ENCODE measurements at regions not wholly inside any gene's neighbourhood (a gene's known extent, or its start where the extent isn't known, plus 50 kb on each side); places are given as distances from the start of the nearest gene placed in this dataset.

- DNase-seq (no peak), ATAC-seq (no peak)
- Mint-ChIP-seq H3K4me1 (no peaks in the 10 kb centered on the region), H3K27ac (no peak overlapping the region), H3K36me3 (no peaks in the 10 kb centered on the region), H3K4me3 (no peak overlapping the region), H3K27me3 (peaks cover 0 to 3% (median 1%) of the 10 kb centered on the region in 5 donors), H3K9me3 (peaks cover 0 to 4% (median 0%) of the 10 kb centered on the region in 9 donors)
- POLR2A ChIA-PET: no interaction called here
Measured at GRCh38 chr11:30811226-30811755, 225.1 kb upstream of the MPPED2 start.

- DNase-seq (no peak), ATAC-seq (no peak)
- Mint-ChIP-seq H3K9me3 (peaks cover 0 to 4% (median 0%) of the 10 kb centered on the region in 9 donors), H3K27ac (no peak overlapping the region), H3K4me3 (no peak overlapping the region), H3K4me1 (no peaks in the 10 kb centered on the region), H3K27me3 (peaks cover 0 to 1% (median 1%) of the 10 kb centered on the region in 5 donors), H3K36me3 (no peaks in the 10 kb centered on the region)
- POLR2A ChIA-PET: no interaction called here
Measured at GRCh38 chr11:30810116-30810515, 224.0 kb upstream of the MPPED2 start.

- POLR2A ChIA-PET: no interaction called here
Measured at GRCh38 chr11:30801357-30801756, 215.2 kb upstream of the MPPED2 start.

GRCh38 chr11:30800904-30801303 lies 214.8 kb upstream of the MPPED2 start:
- Mint-ChIP-seq H3K27me3 (peaks cover 4 to 11% (median 5%) of the 10 kb centered on the region in 5 donors), H3K27ac (no peak overlapping the region), H3K9me3 (peaks cover 0 to 6% (median 0%) of the 10 kb centered on the region in 9 donors), H3K36me3 (no peaks in the 10 kb centered on the region), H3K4me1 (no peaks in the 10 kb centered on the region), H3K4me3 (no peak overlapping the region)
- DNase-seq (no peak), ATAC-seq (no peak)
- POLR2A ChIA-PET: no interaction called here

More at GRCh38 chr11:30801357-30801756, 215.2 kb upstream of the MPPED2 start:
- Mint-ChIP-seq H3K9me3 (peaks cover 0 to 6% (median 0%) of the 10 kb centered on the region in 9 donors), H3K27ac (no peak overlapping the region), H3K27me3 (peaks cover 4 to 11% (median 5%) of the 10 kb centered on the region in 5 donors), H3K36me3 (no peaks in the 10 kb centered on the region), H3K4me1 (no peaks in the 10 kb centered on the region), H3K4me3 (no peak overlapping the region)
- no peak for ATAC-seq
- no peak for DNase-seq

GRCh38 chr11:30798547-30799236 lies 212.5 kb upstream of the MPPED2 start:
- Mint-ChIP-seq H3K27me3 (peaks cover 4 to 11% (median 5%) of the 10 kb centered on the region in 5 donors), H3K4me1 (no peaks in the 10 kb centered on the region), H3K9me3 (peaks cover 0 to 6% (median 0%) of the 10 kb centered on the region in 9 donors), H3K4me3 (no peak overlapping the region), H3K36me3 (no peaks in the 10 kb centered on the region), H3K27ac (no peak overlapping the region)
- no peak for DNase-seq
- POLR2A ChIA-PET: no interaction called here
- ATAC-seq: no peak

GRCh38 chr11:30789270-30789669 lies 203.1 kb upstream of the MPPED2 start:
- H3K27ac Mint-ChIP-seq: no peak overlapping the region
- H3K27me3 Mint-ChIP-seq: peaks cover 0 to 2% (median 0%) of the 10 kb centered on the region in 5 donors
- H3K4me3 Mint-ChIP-seq: no peak overlapping the region
- POLR2A ChIA-PET: no interaction called here
- H3K36me3 Mint-ChIP-seq: no peaks in the 10 kb centered on the region
- H3K4me1 Mint-ChIP-seq: peaks cover 2 to 9% (median 4%) of the 10 kb centered on the region in 4 donors
- H3K9me3 Mint-ChIP-seq: peaks cover 0 to 4% (median 0%) of the 10 kb centered on the region in 9 donors
- DNase-seq: no peak
- no peak for ATAC-seq

GRCh38 chr11:30788849-30789248 lies 202.7 kb upstream of the MPPED2 start:
- Mint-ChIP-seq H3K27ac (no peak overlapping the region), H3K9me3 (peaks cover 0 to 4% (median 0%) of the 10 kb centered on the region in 9 donors), H3K36me3 (no peaks in the 10 kb centered on the region), H3K4me1 (peaks cover 2 to 9% (median 4%) of the 10 kb centered on the region in 4 donors), H3K4me3 (no peak overlapping the region), H3K27me3 (peaks cover 0 to 3% (median 0%) of the 10 kb centered on the region in 5 donors)
- POLR2A ChIA-PET: no interaction called here
- ATAC-seq (no peak), DNase-seq (no peak)

- no peak overlapping the region for H3K4me3 Mint-ChIP-seq
- H3K4me1 Mint-ChIP-seq: peaks cover 2 to 9% (median 4%) of the 10 kb centered on the region in 4 donors
- H3K27ac Mint-ChIP-seq: no peak overlapping the region
- H3K27me3 Mint-ChIP-seq: peaks cover 0 to 4% (median 3%) of the 10 kb centered on the region in 5 donors
- peaks cover 0 to 4% (median 0%) of the 10 kb centered on the region in 9 donors for H3K9me3 Mint-ChIP-seq
- ATAC-seq (no peak), DNase-seq (no peak)
- POLR2A ChIA-PET: no interaction called here
- H3K36me3 Mint-ChIP-seq: no peaks in the 10 kb centered on the region
Measured at GRCh38 chr11:30786256-30787110, 200.3 kb upstream of the MPPED2 start.

- H3K36me3 Mint-ChIP-seq: no peaks in the 10 kb centered on the region
- ATAC-seq (no peak), DNase-seq (no peak)
- POLR2A ChIA-PET: no interaction called here
- H3K4me1 Mint-ChIP-seq: no peaks in the 10 kb centered on the region
- H3K4me3 Mint-ChIP-seq: no peak overlapping the region
- peaks cover 0 to 9% (median 0%) of the 10 kb centered on the region in 9 donors for H3K9me3 Mint-ChIP-seq
- peaks cover 0 to 5% (median 4%) of the 10 kb centered on the region in 5 donors for H3K27me3 Mint-ChIP-seq
- H3K27ac Mint-ChIP-seq: no peak overlapping the region
Measured at GRCh38 chr11:30778596-30778995, 192.4 kb upstream of the MPPED2 start.

- H3K36me3 Mint-ChIP-seq: no peaks in the 10 kb centered on the region
- POLR2A ChIA-PET: no interaction called here
- H3K4me3 Mint-ChIP-seq: no peak overlapping the region
- ATAC-seq (no peak), DNase-seq (no peak)
- H3K27ac Mint-ChIP-seq: no peak overlapping the region
- H3K27me3 Mint-ChIP-seq: peaks cover 0 to 7% (median 2%) of the 10 kb centered on the region in 5 donors
- peaks cover 0 to 9% (median 0%) of the 10 kb centered on the region in 9 donors for H3K9me3 Mint-ChIP-seq
- no peaks in the 10 kb centered on the region for H3K4me1 Mint-ChIP-seq
Measured at GRCh38 chr11:30775233-30775522, 189.0 kb upstream of the MPPED2 start.

- peaks cover 0 to 9% (median 0%) of the 10 kb centered on the region in 9 donors for H3K9me3 Mint-ChIP-seq
- DNase-seq: no peak
- no peak overlapping the region for H3K27ac Mint-ChIP-seq
- POLR2A ChIA-PET: no interaction called here
- ATAC-seq: no peak
- no peaks in the 10 kb centered on the region for H3K4me1 Mint-ChIP-seq
- H3K27me3 Mint-ChIP-seq: peaks cover 0 to 7% (median 1%) of the 10 kb centered on the region in 5 donors
- no peaks in the 10 kb centered on the region for H3K36me3 Mint-ChIP-seq
- H3K4me3 Mint-ChIP-seq: no peak overlapping the region
Measured at GRCh38 chr11:30774496-30775232, 188.5 kb upstream of the MPPED2 start.

GRCh38 chr11:30772908-30773307 lies 186.8 kb upstream of the MPPED2 start:
- ATAC-seq (no peak), DNase-seq (no peak)
- no peaks in the 10 kb centered on the region for H3K36me3 Mint-ChIP-seq
- H3K27me3 Mint-ChIP-seq: peaks cover 0 to 4% (median 0%) of the 10 kb centered on the region in 5 donors
- POLR2A ChIA-PET: no interaction called here
- no peak overlapping the region for H3K27ac Mint-ChIP-seq
- H3K9me3 Mint-ChIP-seq: peaks cover 0 to 4% (median 0%) of the 10 kb centered on the region in 9 donors
- no peak overlapping the region for H3K4me3 Mint-ChIP-seq
- H3K4me1 Mint-ChIP-seq: no peaks in the 10 kb centered on the region

Measured in naive thymus-derived CD8-positive, alpha-beta T cell (primary cell).